ENCODE measurements at regions not wholly inside any gene's neighbourhood (a gene's known extent, or its start where the extent isn't known, plus 50 kb on each side); places are given as distances from the start of the nearest gene placed in this dataset.

DNA sequence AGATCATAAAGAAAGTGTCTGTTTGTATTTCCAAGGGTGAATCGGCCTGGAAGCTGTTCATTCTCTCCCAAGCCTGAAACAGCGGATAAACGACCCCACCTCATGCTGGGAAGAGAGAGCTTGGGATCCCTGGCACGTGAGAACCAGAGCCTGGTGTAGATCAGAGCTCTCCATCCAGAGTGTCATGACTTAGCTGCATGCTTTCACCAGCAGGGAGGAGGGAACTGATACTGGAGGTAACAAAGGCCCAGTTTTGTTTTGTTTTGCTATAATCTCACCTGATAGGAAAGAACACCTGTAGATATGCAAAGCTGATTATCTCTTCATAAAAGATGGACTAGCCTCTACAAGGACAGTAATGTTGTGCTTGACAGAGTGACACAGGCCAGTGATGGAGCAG is 236.6 kb downstream of the POM121L12 start:
- TF ChIP-seq, protein P1, sequence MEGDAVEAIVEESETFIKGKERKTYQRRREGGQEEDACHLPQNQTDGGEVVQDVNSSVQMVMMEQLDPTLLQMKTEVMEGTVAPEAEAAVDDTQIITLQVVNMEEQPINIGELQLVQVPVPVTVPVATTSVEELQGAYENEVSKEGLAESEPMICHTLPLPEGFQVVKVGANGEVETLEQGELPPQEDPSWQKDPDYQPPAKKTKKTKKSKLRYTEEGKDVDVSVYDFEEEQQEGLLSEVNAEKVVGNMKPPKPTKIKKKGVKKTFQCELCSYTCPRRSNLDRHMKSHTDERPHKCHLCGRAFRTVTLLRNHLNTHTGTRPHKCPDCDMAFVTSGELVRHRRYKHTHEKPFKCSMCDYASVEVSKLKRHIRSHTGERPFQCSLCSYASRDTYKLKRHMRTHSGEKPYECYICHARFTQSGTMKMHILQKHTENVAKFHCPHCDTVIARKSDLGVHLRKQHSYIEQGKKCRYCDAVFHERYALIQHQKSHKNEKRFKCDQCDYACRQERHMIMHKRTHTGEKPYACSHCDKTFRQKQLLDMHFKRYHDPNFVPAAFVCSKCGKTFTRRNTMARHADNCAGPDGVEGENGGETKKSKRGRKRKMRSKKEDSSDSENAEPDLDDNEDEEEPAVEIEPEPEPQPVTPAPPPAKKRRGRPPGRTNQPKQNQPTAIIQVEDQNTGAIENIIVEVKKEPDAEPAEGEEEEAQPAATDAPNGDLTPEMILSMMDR (IDR thresholded peaks at IDR 0.05) = no peak
- no peak for TF ChIP-seq POLR2A (IDR thresholded peaks at IDR 0.05)
